ENCODE measurements at regions not wholly inside any gene's neighbourhood (a gene's known extent, or its start where the extent isn't known, plus 50 kb on each side); places are given as distances from the start of the nearest gene placed in this dataset.

DNA sequence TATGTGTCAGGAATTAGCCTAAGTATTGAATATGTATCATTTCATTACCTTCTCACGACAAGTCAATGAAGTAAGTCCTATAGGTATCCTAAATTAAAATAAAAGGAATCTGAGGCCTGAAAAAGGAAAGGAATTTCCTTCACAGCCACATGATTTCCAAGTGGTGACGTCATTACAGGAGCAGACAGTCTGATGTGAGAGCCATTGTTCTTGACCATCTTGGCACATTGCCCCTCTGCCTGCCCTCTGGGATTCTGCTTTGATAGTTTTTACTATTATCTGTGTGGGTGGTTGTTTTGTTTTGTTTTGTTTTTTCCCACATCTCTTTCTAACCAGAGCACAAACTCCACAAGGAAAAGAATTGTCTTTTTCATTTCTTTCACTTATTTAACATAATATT is 219.8 kb upstream of the UFL1 start:
- no peak overlapping the region for H2AFZ ChIP-seq (ENCODE audit: low read length)
- H2BK120ac ChIP-seq (replicated peaks; ENCODE audit: low read depth, low read length) = no peak overlapping the region
- no peaks in the 10 kb centered on the region for H3K4me1 ChIP-seq (replicated peaks in 1 of 4; ENCODE audit: control insufficient read depth in 3 of 4, insufficient read depth in 4 of 4, low read length in 3 of 4)
- ChIA-PET CTCF (ENCODE audit: partially characterized antibody) (interaction anchor here (0.6 to 1.3 kb wide), 2 partner anchors 22 to 936 kb away, joined by 3 read pairs; no protein-coding TSS in a partner anchor), POLR2A (ENCODE audit: partially characterized antibody) (no interaction called here)
- WGBS, 2 experiments (ENCODE audit: extremely low coverage in 1 of 2, insufficient coverage in 1 of 2, insufficient read length in 1 of 2, insufficient replicate concordance in 2 of 2, low coverage in 1 of 2, low lambda C conversion rate in 2 of 2, missing lambda C conversion rate in 1 of 2) = 92% methylated on average over 2 of the region's 2 CpGs; no CpG with 5 or more reads in 1 of the 2 experiments
- no peak overlapping the region for H2BK20ac ChIP-seq (ENCODE audit: low read length)
- H3K4ac ChIP-seq (replicated peaks; ENCODE audit: insufficient read length, low read depth, low read length) = no peak overlapping the region
- H4K5ac ChIP-seq (ENCODE audit: insufficient read length, low read depth, low read length) = no peak overlapping the region
- TF ChIP-seq CHD1 (IDR thresholded peaks at IDR 0.05; ENCODE audit: low read depth, low read length) (no peak), RAD21 (IDR thresholded peaks at IDR 0.05 in 1 of 2, conservative IDR thresholded peaks at IDR 0.05 in 1 of 2; ENCODE audit: low read depth in 2 of 2, low read length in 2 of 2) (no peak), CTBP2 (IDR thresholded peaks at IDR 0.05; ENCODE audit: borderline replicate concordance, insufficient read depth, insufficient read length, low read length) (no peak), CHD2 (IDR thresholded peaks at IDR 0.05; ENCODE audit: low read length) (no peak)
- TF ChIP-seq, protein P1, sequence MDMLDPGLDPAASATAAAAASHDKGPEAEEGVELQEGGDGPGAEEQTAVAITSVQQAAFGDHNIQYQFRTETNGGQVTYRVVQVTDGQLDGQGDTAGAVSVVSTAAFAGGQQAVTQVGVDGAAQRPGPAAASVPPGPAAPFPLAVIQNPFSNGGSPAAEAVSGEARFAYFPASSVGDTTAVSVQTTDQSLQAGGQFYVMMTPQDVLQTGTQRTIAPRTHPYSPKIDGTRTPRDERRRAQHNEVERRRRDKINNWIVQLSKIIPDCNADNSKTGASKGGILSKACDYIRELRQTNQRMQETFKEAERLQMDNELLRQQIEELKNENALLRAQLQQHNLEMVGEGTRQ (IDR thresholded peaks at IDR 0.05; ENCODE audit: low read length) = no peak
- TF ChIP-seq, protein P2, sequence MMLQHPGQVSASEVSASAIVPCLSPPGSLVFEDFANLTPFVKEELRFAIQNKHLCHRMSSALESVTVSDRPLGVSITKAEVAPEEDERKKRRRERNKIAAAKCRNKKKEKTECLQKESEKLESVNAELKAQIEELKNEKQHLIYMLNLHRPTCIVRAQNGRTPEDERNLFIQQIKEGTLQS (IDR thresholded peaks at IDR 0.05; ENCODE audit: insufficient read depth, low read depth, low read length) = no peak
- H4K8ac ChIP-seq (ENCODE audit: extremely low read depth, insufficient read depth, low read length) = no peak overlapping the region
- FAIRE-seq (no peak), DNase-seq (ENCODE audit: low read depth in 1 of 2, low spot score in 2 of 2) (no peak)
- no peak overlapping the region for H2BK12ac ChIP-seq (ENCODE audit: low read depth, low read length)
- no peaks in the 10 kb centered on the region for H3K79me2 ChIP-seq (ENCODE audit: control insufficient read depth in 1 of 2, insufficient read depth in 2 of 2, low read length in 2 of 2)
- no peak overlapping the region for H3K27ac ChIP-seq (ENCODE audit: low read depth, low read length)
- H4K91ac ChIP-seq (replicated peaks; ENCODE audit: insufficient read length, low read length) = no peak overlapping the region
- no peak overlapping the region for H3K56ac ChIP-seq (replicated peaks; ENCODE audit: insufficient read length, low read depth, low read length)
- H3K18ac ChIP-seq (ENCODE audit: extremely low read depth, low read length) = no peak overlapping the region
- H3K36me3 ChIP-seq (ENCODE audit: control insufficient read depth in 2 of 4, insufficient read depth in 4 of 4, low read length in 3 of 4) = no peaks in the 10 kb centered on the region
- no peak overlapping the region for H3K9ac ChIP-seq (replicated peaks in 1 of 4; ENCODE audit: extremely low read depth in 1 of 4, low read depth in 3 of 4, low read length in 3 of 4)
- H2AK5ac ChIP-seq (ENCODE audit: low read depth, low read length) = no peak overlapping the region
- no peak overlapping the region for H2BK5ac ChIP-seq (ENCODE audit: low read depth, low read length)
- H3K23me2 ChIP-seq (ENCODE audit: low read depth, low read length) = no peaks in the 10 kb centered on the region
- no peak overlapping the region for H3K4me2 ChIP-seq (ENCODE audit: insufficient read depth in 1 of 2, low read depth in 2 of 2, low read length in 2 of 2)
- no peaks in the 10 kb centered on the region for H3K79me1 ChIP-seq (ENCODE audit: low read depth, low read length)
- H4K20me1 ChIP-seq (replicated peaks in 1 of 2; ENCODE audit: control insufficient read depth in 1 of 2, insufficient read depth in 2 of 2, low read length in 2 of 2) = no peaks in the 10 kb centered on the region
- H3K14ac ChIP-seq (ENCODE audit: insufficient read length) = no peak overlapping the region
- H2BK15ac ChIP-seq (ENCODE audit: low read length) = no peak overlapping the region
- H3K27me3 ChIP-seq (replicated peaks in 1 of 4; ENCODE audit: control insufficient read depth in 3 of 4, extremely low read depth in 1 of 4, insufficient read depth in 3 of 4, low read length in 3 of 4) = no peaks in the 10 kb centered on the region
- no peak overlapping the region for H3K23ac ChIP-seq (ENCODE audit: insufficient read length)
- H3K9me3 ChIP-seq (ENCODE audit: insufficient read depth in 2 of 2, low read depth in 1 of 2, low read length in 1 of 2) = no peaks in the 10 kb centered on the region
- no peak overlapping the region for H3K4me3 ChIP-seq (ENCODE audit: extremely low read depth in 1 of 4, insufficient read depth in 2 of 4, low read depth in 3 of 4, low read length in 4 of 4)
